Cardiac fibroblast (primary cell): ENCODE measurements at regions not wholly inside any gene's neighbourhood (a gene's known extent, or its start where the extent isn't known, plus 50 kb on each side); places are given as distances from the start of the nearest gene placed in this dataset.

ENCODE experiments used
- DNase-seq, 2 donors: peaks; one replicate each; pipeline versions ENCODE4 v3.0.0 to v3.0.0-alpha.2; 2010; ENCODE audit warnings: low read depth in 2 of 2
- H3K4me3 ChIP-seq, 2 donors: replicated peaks in 1 of 2; 1 replicate in 1 of 2; 2 replicates in 1 of 2; pipeline ENCODE4 v1.5.1; 2011; ENCODE audit warnings: low read depth in 2 of 2, low read length in 2 of 2, mild to moderate bottlenecking in 2 of 2, moderate library complexity in 1 of 2
- TF ChIP-seq, protein P1 (sequence below): IDR thresholded peaks from one replicate; pipeline ENCODE4 v1.5.1; 2011; ENCODE audit warnings: low read depth, mild to moderate bottlenecking, low read length, inconsistent platforms

- DNase-seq, result peak; percentile 90 to 95
- TF ChIP-seq, protein P1, sequence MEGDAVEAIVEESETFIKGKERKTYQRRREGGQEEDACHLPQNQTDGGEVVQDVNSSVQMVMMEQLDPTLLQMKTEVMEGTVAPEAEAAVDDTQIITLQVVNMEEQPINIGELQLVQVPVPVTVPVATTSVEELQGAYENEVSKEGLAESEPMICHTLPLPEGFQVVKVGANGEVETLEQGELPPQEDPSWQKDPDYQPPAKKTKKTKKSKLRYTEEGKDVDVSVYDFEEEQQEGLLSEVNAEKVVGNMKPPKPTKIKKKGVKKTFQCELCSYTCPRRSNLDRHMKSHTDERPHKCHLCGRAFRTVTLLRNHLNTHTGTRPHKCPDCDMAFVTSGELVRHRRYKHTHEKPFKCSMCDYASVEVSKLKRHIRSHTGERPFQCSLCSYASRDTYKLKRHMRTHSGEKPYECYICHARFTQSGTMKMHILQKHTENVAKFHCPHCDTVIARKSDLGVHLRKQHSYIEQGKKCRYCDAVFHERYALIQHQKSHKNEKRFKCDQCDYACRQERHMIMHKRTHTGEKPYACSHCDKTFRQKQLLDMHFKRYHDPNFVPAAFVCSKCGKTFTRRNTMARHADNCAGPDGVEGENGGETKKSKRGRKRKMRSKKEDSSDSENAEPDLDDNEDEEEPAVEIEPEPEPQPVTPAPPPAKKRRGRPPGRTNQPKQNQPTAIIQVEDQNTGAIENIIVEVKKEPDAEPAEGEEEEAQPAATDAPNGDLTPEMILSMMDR, result no peak
- H3K4me3 ChIP-seq, result no peak overlapping the region
These were observed 84.5 kb upstream of the CDKN3 start for GRCh38 chr14:54312166-54312801.

- H3K4me3 ChIP-seq, result no peak overlapping the region
- TF ChIP-seq, protein P1, result no peak
- no peak for DNase-seq
These were observed 82.3 kb upstream of the CDKN3 start for GRCh38 chr14:54314365-54315104.

- no peak overlapping the region for H3K4me3 ChIP-seq
- DNase-seq, result no peak
- TF ChIP-seq, protein P1, result no peak
These were observed 80.2 kb upstream of the CDKN3 start for GRCh38 chr14:54316652-54317051.

DNA sequence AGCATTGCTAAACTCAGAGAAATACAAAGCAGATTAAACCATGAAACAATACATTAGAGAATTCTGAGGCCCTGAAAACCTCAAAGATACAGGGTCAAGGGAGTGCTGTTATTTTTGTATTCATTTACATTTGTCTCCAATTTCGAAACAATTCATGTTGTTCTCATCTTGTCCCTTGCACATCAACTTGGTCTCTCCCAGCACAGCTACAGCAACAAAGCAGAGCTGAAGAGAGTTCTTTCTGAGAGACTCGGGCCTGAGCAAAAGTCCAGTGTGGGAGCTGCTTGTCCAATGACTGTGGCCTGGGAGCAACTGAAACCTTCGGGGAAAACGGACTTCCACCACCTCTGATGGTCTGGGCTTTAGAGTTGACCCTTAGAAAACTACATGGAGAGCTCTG lies 79.4 kb upstream of the CDKN3 start:
- TF ChIP-seq, protein P1, result no peak
- H3K4me3 ChIP-seq, result no peak overlapping the region
- no peak for DNase-seq

DNA sequence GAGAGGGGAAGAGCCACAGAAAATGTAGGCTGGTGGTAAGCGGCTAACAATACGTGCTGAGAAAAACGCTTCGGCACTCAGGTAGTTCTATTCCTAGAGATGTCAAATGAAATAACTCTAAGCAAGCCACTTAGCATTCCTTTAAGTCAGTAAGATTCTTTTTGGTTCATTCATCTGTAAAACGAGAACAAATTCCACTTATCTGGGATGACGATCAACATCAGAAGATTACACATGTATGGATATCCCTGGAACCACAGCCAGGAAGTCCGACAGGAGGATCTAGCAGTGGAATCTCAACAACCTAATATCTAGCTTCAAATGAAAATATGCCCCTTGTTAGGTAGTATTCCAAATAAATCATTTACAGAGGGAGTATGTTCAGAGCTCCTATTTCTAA lies 74.6 kb upstream of the CDKN3 start:
- DNase-seq, result no peak
- H3K4me3 ChIP-seq, result no peak overlapping the region
- TF ChIP-seq, protein P1, result no peak

DNA sequence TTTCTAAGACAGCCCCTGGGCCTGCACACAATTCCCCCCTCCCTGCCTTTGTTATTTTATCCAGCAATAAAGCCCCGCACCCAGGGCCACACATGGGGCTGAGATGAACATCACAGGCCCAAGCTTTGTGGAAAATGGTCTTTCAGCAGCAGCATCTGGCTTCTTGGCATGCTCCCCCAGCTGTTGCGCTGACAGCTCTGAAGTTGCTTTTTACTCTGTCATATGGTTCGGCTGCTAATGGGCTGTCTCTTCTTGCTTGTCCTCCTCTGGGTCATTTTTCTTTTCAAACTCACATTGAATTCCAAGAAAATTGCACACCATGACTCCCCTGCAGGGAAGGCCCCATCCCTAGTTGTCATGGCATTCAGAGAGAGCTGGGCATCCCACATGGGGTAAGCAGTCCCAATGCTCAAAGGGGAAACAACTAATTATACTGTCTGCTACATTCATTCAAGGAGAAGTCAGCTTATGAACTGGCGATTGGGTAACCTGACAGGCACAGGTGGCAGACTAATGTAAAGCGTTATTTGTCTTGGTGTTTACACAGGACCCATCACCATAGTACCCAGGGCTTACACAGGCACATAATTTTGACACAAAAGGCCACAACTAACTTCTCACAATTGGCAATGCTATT lies 74.0 kb upstream of the CDKN3 start:
- no peak for DNase-seq
- TF ChIP-seq, protein P1, result no peak
- H3K4me3 ChIP-seq, result no peak overlapping the region
